NCI-H1930 (cell line): ENCODE measurements at regions not wholly inside any gene's neighbourhood (a gene's known extent, or its start where the extent isn't known, plus 50 kb on each side); places are given as distances from the start of the nearest gene placed in this dataset.
"Not testable (repeated sequence)": the region's sequence is repeated elsewhere in the genome, so short reads cannot be mapped to it uniquely, and the experiment has no call there.

Source experiments
- DNase-seq, 2 experiments: peaks; one replicate each; lab custom pipeline; 2025; lab: John Stamatoyannopoulos, UW

GRCh38 chr13:28573595-28574373, 78.9 kb upstream of the FLT1 start:
- DNase-seq = no peak

DNA sequence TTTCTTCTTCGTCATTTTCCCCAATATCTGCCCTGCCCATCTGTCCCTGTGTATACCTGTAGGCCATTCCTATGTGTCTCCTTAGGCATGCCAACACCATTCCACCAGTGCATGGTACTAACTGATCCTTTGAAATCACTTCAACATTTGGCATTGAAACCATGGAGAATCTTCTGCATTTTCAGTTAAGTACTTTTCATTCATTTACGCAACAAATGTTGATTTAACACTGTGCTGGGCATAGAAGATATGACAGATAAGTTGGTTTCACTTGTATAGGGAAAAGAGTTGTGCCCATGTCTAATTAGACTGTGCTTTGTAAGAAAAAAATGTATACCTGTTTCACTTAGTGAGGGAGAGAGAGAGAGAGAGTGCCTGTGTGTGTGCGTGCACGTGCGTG, 77.9 kb upstream of the FLT1 start:
- no peak for DNase-seq

DNA sequence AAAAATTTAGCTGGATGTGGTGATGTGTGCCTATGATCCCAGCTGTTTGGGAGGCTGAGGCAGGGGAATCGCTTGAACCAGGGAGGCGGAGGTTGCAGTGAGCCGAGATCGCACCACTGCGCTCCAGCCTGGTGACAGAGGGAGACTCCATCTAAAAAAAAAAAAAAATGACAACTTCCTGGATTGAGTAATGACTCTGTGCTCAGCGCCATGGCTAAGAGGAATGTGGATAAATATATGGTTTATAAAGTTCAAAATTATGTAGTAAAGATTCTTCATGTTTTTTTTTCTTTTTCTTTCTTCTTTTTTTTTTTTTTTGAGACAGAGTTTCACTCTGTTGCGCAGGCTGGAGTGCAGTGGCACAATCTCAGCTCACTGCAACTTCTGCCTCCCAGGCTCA, 75.4 kb upstream of the FLT1 start:
- not testable (repeated sequence) for DNase-seq

DNA sequence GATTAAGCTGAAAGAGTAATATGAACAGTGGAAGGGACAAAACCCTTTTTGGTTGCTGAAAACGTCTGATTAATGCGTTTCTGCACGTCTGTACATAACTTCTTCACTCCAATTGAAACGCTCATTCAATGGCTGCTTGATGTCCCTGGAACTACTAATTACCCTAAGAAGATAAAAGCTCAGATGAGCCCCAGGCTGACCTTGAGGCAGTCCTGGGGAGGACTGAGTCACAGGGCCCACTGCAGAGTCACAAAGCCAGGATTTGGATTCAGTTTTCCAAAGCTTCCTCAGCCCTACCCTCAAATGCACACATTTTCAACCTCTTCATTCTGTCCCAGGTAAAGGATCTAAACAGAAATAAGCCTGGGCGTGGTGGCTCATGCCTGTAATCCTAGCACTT, 75.0 kb upstream of the FLT1 start:
- no peak for DNase-seq

- no peak for DNase-seq
Observed at GRCh38 chr13:28568286-28568685, 73.4 kb upstream of the FLT1 start.

DNA sequence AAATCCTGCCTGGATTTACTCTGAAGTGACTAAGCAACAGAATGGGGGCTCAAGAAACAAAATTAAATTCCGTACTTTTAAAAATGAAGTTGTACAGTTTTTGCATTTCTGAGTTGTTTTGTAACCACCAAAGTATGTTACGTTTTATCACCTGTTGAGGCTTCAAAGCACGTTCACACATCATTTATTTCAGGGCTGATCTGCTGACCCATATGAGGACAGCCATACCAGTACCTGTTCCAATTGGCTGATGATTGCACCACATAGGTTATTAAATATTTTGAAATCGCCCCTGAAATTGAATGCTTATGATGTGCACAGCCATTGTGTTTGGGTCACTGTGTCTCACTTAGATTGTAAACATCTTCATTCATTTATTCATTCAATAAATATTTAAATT, 72.0 kb upstream of the FLT1 start:
- DNase-seq = no peak

DNA sequence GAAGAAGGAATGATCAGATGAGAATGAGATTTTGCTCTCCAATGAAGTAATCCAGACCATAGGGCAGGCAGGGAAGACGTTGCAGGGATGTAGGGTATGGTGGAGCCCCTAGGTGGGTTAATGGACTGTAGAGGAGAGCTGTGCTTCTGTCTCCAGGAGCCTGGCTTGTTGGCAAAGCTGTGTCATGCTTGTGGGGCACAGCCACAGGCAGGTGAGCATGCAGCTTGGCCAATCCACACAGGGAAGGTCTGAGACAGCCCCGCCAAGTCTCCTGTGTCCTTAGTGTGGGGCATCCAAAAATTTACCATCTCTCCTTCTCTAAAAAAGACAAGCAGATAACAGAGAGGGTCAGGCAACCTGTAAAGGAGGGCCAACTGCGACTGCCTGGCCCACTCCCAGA, 71.4 kb upstream of the FLT1 start:
- no peak for DNase-seq

- DNase-seq = no peak
Observed at GRCh38 chr13:28564030-28564429, 69.1 kb upstream of the FLT1 start.

GRCh38 chr13:28563609-28564008, 68.7 kb upstream of the FLT1 start:
- DNase-seq = no peak

DNA sequence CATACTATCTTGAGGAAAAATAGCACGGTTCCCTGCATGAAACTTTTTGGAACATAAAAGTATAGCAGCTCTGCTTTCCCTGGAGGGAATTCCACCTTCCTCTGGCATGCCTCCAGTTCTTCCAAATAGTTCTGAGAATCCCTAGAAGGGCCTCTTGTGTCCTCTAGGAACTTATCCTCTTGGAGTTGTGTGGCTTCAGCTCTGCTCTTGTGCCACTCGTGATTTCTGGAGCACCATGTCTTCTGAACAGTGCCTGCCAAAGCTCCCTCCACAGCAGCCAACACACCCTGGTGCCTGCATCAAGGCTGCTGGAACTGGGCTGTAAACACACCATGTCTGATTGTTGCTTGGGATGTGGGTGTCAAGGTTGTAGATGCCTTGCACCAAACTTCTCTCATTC, 65.7 kb upstream of the FLT1 start:
- DNase-seq = no peak

- DNase-seq = no peak
Observed at GRCh38 chr13:28559636-28560259, 64.8 kb upstream of the FLT1 start.

DNA sequence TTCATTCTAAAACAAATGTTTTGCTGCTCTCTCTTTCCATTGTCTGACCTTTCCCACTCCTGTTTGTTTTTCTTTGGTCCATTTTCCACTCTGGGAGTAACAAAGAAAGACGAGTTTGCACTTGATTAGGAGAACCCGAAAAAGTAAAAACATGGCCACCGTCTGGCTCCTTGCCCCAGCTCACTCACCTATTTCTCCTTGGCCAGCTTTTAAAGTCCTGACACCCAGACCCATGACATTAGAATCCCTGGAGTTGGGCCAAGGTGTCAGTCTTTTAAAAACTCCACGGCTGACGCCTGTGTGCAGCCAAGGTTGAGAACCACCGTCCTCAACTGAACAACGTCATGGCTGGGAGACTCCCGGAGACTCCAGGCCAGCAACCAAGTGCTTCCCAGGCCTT, 63.6 kb upstream of the FLT1 start:
- DNase-seq = no peak

DNA sequence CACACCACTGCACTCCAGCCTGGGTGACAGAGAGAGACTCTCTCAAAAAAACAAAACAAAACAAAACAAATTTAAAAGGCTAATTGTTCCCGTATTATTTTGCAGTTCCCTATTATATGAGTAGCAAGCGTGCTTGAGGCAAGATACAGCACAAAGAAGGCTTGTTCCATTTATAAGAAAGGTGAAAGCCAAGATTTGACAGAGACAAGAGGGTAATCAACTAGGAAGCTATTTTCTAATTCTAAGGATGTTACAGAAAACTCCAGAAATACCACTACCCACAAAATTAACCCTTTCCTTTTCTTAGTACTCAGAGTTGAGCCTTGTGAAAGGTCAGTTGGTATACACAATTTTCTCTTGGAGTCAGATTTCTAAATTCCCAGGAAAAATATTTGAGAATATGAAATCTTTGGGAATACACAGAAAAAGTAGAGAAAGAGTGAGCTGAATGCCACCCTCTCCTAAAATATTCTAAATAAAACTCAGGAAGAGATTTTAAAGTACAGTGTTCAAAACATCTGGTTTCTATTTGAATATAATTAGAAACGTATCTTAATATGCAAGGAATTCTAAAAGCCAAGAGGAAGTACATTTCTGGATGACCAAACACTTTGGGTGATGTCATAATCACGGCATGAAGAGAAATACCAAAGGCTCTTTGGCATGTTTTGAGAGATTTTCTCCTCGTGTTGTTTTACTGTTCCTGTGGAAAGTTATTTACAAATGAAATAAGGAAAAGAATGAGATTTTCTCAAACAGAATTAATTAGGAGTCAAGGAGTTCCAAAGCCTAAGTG, 63.0 kb upstream of the FLT1 start:
- DNase-seq = no peak

- no peak for DNase-seq
Observed at GRCh38 chr13:28555096-28555495, 60.2 kb upstream of the FLT1 start.

- DNase-seq = no peak
Observed at GRCh38 chr13:28553971-28554370, 59.0 kb upstream of the FLT1 start.

- no peak for DNase-seq
Observed at GRCh38 chr13:28552288-28552687, 57.4 kb upstream of the FLT1 start.

GRCh38 chr13:28551498-28551895, 56.6 kb upstream of the FLT1 start:
- DNase-seq = no peak

- DNase-seq = no peak
Observed at GRCh38 chr13:28550721-28551497, 56.0 kb upstream of the FLT1 start.

DNA sequence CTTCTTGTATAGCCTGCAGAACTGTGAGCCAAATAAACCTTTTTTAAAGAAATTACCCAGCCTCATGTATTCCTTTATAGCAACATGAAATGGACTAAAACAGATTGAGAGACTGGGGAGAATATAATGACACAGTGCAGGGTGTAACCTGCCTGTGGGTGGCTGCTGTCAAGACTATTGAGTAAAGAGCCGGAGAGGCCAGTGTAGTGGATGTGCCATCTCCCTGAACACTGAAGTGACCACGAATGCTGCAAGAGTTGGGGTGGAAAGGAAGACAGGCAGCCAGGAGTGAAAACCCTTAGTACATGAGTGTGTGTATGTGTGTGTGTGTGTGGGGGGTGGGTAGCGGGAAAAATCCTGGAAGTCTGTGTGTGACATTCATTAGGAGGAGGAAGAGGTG, 55.2 kb upstream of the FLT1 start:
- no peak for DNase-seq

DNA sequence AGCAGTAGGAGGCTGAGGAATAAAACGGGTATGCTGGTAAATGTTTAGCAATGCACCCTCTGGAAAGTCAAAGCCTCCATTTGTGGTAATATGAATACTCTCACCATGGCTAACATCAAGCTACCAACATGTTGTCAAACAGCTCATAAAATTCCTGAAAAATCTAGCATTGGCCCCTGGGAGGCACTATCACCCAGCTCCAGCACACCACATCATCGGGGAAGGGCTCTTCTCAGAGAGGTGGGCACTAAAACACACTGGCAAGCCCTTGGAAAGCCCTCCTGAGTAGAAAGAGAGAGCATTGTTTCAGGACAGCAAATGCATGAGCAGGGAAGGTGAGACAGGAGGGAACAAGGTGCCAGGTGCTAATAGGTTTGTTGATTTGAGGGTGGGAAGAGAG, 53.9 kb upstream of the FLT1 start:
- DNase-seq = no peak

GRCh38 chr13:28548468-28548867, 53.5 kb upstream of the FLT1 start:
- no peak for DNase-seq

- DNase-seq = peak in 1 of 2 experiments; percentile 51
Observed at GRCh38 chr13:28545583-28546333, 50.8 kb upstream of the FLT1 start.
